ENCODE measurements at regions not wholly inside any gene's neighbourhood (a gene's known extent, or its start where the extent isn't known, plus 50 kb on each side); places are given as distances from the start of the nearest gene placed in this dataset.

DNA sequence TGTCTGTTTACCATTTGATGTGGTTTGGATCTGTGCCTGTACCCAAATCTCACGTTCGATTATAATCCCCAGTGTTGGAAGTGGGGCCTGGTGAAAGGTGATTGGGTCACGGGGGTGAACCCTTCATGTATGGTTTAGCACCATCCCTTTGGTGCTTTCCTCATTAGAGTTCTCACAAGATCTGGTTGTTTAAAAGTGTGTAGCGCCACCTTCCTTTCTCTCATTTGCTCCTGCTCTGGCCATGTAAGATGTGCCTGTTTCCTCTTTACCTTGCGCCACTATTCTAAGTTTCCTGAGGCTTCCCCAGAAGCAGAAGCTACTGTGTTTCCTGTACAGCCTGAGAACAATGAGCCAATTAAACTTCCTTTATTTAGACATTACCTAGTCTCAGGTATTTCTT is 610.7 kb upstream of the ADGRL3 start (continued):
- TF ChIP-seq, protein P1, sequence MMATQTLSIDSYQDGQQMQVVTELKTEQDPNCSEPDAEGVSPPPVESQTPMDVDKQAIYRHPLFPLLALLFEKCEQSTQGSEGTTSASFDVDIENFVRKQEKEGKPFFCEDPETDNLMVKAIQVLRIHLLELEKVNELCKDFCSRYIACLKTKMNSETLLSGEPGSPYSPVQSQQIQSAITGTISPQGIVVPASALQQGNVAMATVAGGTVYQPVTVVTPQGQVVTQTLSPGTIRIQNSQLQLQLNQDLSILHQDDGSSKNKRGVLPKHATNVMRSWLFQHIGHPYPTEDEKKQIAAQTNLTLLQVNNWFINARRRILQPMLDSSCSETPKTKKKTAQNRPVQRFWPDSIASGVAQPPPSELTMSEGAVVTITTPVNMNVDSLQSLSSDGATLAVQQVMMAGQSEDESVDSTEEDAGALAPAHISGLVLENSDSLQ (IDR thresholded peaks at IDR 0.05): no peak
- TF ChIP-seq, protein P2, sequence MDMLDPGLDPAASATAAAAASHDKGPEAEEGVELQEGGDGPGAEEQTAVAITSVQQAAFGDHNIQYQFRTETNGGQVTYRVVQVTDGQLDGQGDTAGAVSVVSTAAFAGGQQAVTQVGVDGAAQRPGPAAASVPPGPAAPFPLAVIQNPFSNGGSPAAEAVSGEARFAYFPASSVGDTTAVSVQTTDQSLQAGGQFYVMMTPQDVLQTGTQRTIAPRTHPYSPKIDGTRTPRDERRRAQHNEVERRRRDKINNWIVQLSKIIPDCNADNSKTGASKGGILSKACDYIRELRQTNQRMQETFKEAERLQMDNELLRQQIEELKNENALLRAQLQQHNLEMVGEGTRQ (IDR thresholded peaks at IDR 0.05; ENCODE audit: borderline replicate concordance, low read depth, low read length): no peak
- TF ChIP-seq NFIC (IDR thresholded peaks at IDR 0.05; ENCODE audit: low read depth, low read length) (no peak), PAX8 (IDR thresholded peaks at IDR 0.05) (no peak), EED (IDR thresholded peaks at IDR 0.05; ENCODE audit: low read depth) (no peak), LARP7 (IDR thresholded peaks at IDR 0.05) (no peak)
- TF ChIP-seq, protein P3, sequence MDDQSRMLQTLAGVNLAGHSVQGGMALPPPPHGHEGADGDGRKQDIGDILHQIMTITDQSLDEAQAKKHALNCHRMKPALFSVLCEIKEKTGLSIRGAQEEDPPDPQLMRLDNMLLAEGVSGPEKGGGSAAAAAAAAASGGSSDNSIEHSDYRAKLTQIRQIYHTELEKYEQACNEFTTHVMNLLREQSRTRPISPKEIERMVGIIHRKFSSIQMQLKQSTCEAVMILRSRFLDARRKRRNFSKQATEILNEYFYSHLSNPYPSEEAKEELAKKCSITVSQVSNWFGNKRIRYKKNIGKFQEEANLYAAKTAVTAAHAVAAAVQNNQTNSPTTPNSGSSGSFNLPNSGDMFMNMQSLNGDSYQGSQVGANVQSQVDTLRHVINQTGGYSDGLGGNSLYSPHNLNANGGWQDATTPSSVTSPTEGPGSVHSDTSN (IDR thresholded peaks at IDR 0.05; ENCODE audit: insufficient replicate concordance, low read depth, low read length): no peak

DNA sequence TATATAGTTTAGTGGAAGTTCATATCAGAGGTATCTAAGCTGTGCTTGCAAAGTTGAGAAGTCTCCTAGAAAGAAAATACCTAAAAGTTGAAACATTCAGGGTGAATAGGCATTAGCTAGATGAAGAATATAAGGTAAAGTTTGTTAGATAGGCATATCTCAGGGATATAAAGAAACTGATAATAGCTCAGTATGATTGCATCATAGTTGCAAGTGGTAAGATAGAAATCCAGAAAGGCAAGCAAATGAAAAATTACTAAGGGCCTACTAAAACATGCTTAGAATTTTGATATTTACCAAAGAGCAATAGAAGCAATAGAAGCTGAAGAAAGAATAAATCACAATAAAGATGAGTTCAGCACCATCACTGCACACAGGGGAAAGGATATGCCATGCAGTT is 610.0 kb upstream of the ADGRL3 start:
- CTCF ChIA-PET: no interaction called here
- H3K79me2 ChIP-seq (ENCODE audit: control insufficient read depth, insufficient read depth, low read length): no peaks in the 10 kb centered on the region
- H3K27ac ChIP-seq (ENCODE audit: control insufficient read depth, insufficient read depth): no peak overlapping the region
- H3K36me3 ChIP-seq (ENCODE audit: control insufficient read depth in 2 of 2, insufficient read depth in 2 of 2, low read length in 1 of 2): no peaks in the 10 kb centered on the region; a peak in 1 of 4 replicates
- DNase-seq (ENCODE audit: low read depth, low spot score) (no peak), FAIRE-seq (no peak), ATAC-seq (no peak)
- H3K4me1 ChIP-seq (ENCODE audit: control insufficient read depth, insufficient read depth, low read length): no peaks in the 10 kb centered on the region
- H3K9ac ChIP-seq (ENCODE audit: control insufficient read depth, insufficient read depth, low read length): no peak overlapping the region
- no peak overlapping the region for H3K4me2 ChIP-seq (ENCODE audit: control insufficient read depth, insufficient read depth)
- no peaks in the 10 kb centered on the region for H3K9me3 ChIP-seq (replicated peaks; ENCODE audit: control insufficient read depth, insufficient read depth, low read length)
- no peak overlapping the region for H2AFZ ChIP-seq (ENCODE audit: control insufficient read depth, low read depth, low read length)
- in situ Hi-C loops (cut with MboI) (no loop called here), intact Hi-C loops (cut with micrococcal nuclease; ENCODE audit: unreplicated experiment) (no loop called here)
- H4K20me1 ChIP-seq (ENCODE audit: control insufficient read depth, insufficient read depth): no peaks in the 10 kb centered on the region
- SMC1A ChIA-PET (ENCODE audit: uncharacterized antibody, unreplicated experiment): interaction anchor here (1.2 kb wide), 1 partner anchor 9 kb away, joined by 3 read pairs; no protein-coding TSS in a partner anchor
- no peak overlapping the region for H3K4me3 ChIP-seq
- no peaks in the 10 kb centered on the region for H3K27me3 ChIP-seq (replicated peaks in 1 of 2; ENCODE audit: control insufficient read depth in 2 of 2, insufficient read depth in 2 of 2, low read length in 1 of 2)
- POLR2A ChIA-PET: no interaction called here
- RAD21 ChIA-PET (ENCODE audit: unreplicated experiment): no interaction called here
- BruUV-seq (replicated peaks): no TSS peak
- TF ChIP-seq MXI1 (IDR thresholded peaks at IDR 0.05; ENCODE audit: low read depth, low read length) (no peak), CBFB (IDR thresholded peaks at IDR 0.05; ENCODE audit: low read depth) (no peak), RELA (IDR thresholded peaks at IDR 0.05; ENCODE audit: borderline replicate concordance, partially characterized antibody) (no peak), FOS (IDR thresholded peaks at IDR 0.05; ENCODE audit: borderline replicate concordance, extremely low read depth, insufficient read length) (no peak), MEF2B (IDR thresholded peaks at IDR 0.05; ENCODE audit: partially characterized antibody, poor library complexity, severe bottlenecking) (no peak), WRNIP1 (IDR thresholded peaks at IDR 0.05; ENCODE audit: borderline replicate concordance, low read depth, low read length) (no peak), PML (IDR thresholded peaks at IDR 0.05; ENCODE audit: low read length) (no peak), LARP7 (IDR thresholded peaks at IDR 0.05) (no peak), EP300 (IDR thresholded peaks at IDR 0.05; ENCODE audit: borderline replicate concordance in 1 of 2, control insufficient read depth in 1 of 2, low read depth in 2 of 2, low read length in 2 of 2) (no peak)
- TF ChIP-seq, protein P4, sequence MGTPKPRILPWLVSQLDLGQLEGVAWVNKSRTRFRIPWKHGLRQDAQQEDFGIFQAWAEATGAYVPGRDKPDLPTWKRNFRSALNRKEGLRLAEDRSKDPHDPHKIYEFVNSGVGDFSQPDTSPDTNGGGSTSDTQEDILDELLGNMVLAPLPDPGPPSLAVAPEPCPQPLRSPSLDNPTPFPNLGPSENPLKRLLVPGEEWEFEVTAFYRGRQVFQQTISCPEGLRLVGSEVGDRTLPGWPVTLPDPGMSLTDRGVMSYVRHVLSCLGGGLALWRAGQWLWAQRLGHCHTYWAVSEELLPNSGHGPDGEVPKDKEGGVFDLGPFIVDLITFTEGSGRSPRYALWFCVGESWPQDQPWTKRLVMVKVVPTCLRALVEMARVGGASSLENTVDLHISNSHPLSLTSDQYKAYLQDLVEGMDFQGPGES (IDR thresholded peaks at IDR 0.05): no peak
- TF ChIP-seq, protein P5, sequence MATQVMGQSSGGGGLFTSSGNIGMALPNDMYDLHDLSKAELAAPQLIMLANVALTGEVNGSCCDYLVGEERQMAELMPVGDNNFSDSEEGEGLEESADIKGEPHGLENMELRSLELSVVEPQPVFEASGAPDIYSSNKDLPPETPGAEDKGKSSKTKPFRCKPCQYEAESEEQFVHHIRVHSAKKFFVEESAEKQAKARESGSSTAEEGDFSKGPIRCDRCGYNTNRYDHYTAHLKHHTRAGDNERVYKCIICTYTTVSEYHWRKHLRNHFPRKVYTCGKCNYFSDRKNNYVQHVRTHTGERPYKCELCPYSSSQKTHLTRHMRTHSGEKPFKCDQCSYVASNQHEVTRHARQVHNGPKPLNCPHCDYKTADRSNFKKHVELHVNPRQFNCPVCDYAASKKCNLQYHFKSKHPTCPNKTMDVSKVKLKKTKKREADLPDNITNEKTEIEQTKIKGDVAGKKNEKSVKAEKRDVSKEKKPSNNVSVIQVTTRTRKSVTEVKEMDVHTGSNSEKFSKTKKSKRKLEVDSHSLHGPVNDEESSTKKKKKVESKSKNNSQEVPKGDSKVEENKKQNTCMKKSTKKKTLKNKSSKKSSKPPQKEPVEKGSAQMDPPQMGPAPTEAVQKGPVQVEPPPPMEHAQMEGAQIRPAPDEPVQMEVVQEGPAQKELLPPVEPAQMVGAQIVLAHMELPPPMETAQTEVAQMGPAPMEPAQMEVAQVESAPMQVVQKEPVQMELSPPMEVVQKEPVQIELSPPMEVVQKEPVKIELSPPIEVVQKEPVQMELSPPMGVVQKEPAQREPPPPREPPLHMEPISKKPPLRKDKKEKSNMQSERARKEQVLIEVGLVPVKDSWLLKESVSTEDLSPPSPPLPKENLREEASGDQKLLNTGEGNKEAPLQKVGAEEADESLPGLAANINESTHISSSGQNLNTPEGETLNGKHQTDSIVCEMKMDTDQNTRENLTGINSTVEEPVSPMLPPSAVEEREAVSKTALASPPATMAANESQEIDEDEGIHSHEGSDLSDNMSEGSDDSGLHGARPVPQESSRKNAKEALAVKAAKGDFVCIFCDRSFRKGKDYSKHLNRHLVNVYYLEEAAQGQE (IDR thresholded peaks at IDR 0.05; ENCODE audit: low read depth, low read length): no peak

Data from GM12878 (cell line).